PC-3 (cell line): ENCODE measurements at regions not wholly inside any gene's neighbourhood (a gene's known extent, or its start where the extent isn't known, plus 50 kb on each side); places are given as distances from the start of the nearest gene placed in this dataset.
"Not testable (repeated sequence)": the region's sequence is repeated elsewhere in the genome, so short reads cannot be mapped to it uniquely, and the experiment has no call there.

Source experiments
- ATAC-seq: fragments of 200-7000 bp; cut with Tn5 transposase; 2 replicates; pipeline ENCODE4 v1.9.1; 2020; ENCODE audit warnings: mild to moderate bottlenecking, moderate library complexity
- BruUV-seq: library from RNA; stranded (reverse); fragments of 400-500 nt; replicated peaks from 2 replicates; lab custom pipeline; 2021; lab: Mats Ljungman, UMichigan
- CTCF ChIA-PET: fragments of 300-600 bp; sonication (Branson Sonifier 250); formaldehyde crosslinking; loops from one replicate; lab custom pipeline; 2022; ENCODE audit warnings: antibody characterized with exemption; lab: Charles Lee
- POLR2A ChIA-PET: fragments of 300-600 bp; sonication (Branson Sonifier 250); formaldehyde crosslinking; loops from one replicate; lab custom pipeline; 2022; ENCODE audit warnings: antibody characterized with exemption; ENCODE audit not compliant: unreplicated experiment; lab: Charles Lee
- DNase-seq: peaks from one replicate; pipeline ENCODE4 v3.0.0-alpha.2; 2015
- H2AFZ ChIP-seq: fragments of 300-600 bp; sonication (generic); 2 replicates; pipeline ENCODE4 v1.6.0; 2016; ENCODE audit warnings: antibody characterized with exemption, low read length
- H3F3A ChIP-seq: fragments of 300-600 bp; sonication (generic); one replicate; pipeline ENCODE4 v1.6.0; 2017; ENCODE audit warnings: antibody characterized with exemption, low read length, control low read depth, mild to moderate bottlenecking; ENCODE audit not compliant: unreplicated experiment
- H3K27ac ChIP-seq: fragments of 300-600 bp; sonication (generic); 2 replicates; pipeline ENCODE4 v1.5.1; 2016; ENCODE audit warnings: mild to moderate bottlenecking, low read length
- H3K27me3 ChIP-seq: fragments of 300-600 bp; sonication (generic); 2 replicates; pipeline ENCODE4 v1.6.1; 2016; ENCODE audit warnings: low read length, mixed read lengths
- H3K36me3 ChIP-seq: fragments of 300-600 bp; sonication (generic); 2 replicates; pipeline ENCODE4 v1.6.1; 2016; ENCODE audit warnings: low read depth, mixed run types, low read length, mixed read lengths
- H3K4me1 ChIP-seq: fragments of 300-600 bp; sonication (generic); 2 replicates; pipeline ENCODE4 v1.5.1; 2016; ENCODE audit warnings: low read length; ENCODE audit not compliant: insufficient read depth
- H3K4me2 ChIP-seq: fragments of 300-600 bp; sonication (generic); 2 replicates; pipeline ENCODE4 v1.6.0; 2016; ENCODE audit warnings: low read length
- H3K4me3 ChIP-seq: fragments of 300-600 bp; sonication (generic); 2 replicates; pipeline ENCODE4 v1.5.1; 2016; ENCODE audit warnings: mild to moderate bottlenecking, low read length, mixed read lengths
- H3K79me2 ChIP-seq: fragments of 300-600 bp; sonication (generic); 2 replicates; pipeline ENCODE4 v1.6.1; 2017; ENCODE audit warnings: low read length, mixed read lengths
- H3K9ac ChIP-seq: fragments of 300-600 bp; sonication (generic); 2 replicates; pipeline ENCODE4 v1.6.0; 2016; ENCODE audit warnings: mild to moderate bottlenecking, low read length
- H3K9me2 ChIP-seq: fragments of 300-600 bp; sonication (generic); replicated peaks from 2 replicates; pipeline ENCODE4 v1.6.1; 2016; ENCODE audit warnings: mixed run types, low read length, mixed read lengths
- H3K9me3 ChIP-seq: fragments of 300-600 bp; sonication (generic); 2 replicates; pipeline ENCODE4 v1.6.1; 2016; ENCODE audit warnings: low read length, mixed read lengths
- H4K20me1 ChIP-seq: fragments of 300-600 bp; sonication (generic); 2 replicates; pipeline ENCODE4 v1.6.1; 2016; ENCODE audit warnings: low read length, mixed read lengths
- EZH2 ChIP-seq: fragments of 300-600 bp; sonication (generic); IDR thresholded peaks from one replicate; pipeline ENCODE4 v1.6.1; 2017; ENCODE audit warnings: antibody characterized with exemption, mild to moderate bottlenecking, low read length; ENCODE audit not compliant: unreplicated experiment
- EZH2phosphoT487 ChIP-seq: fragments of 300-600 bp; sonication (generic); IDR thresholded peaks from 2 replicates; pipeline ENCODE4 v1.6.1; 2018; ENCODE audit warnings: mild to moderate bottlenecking, antibody characterized with exemption, low read length, borderline replicate concordance
- intact Hi-C: fragments of 100-400 bp; cut with micrococcal nuclease; formaldehyde crosslinking; loops from 2 replicates; pipeline ENCODE4 v1.9.0; 2023
- TF ChIP-seq, protein P1 (sequence below): fragments of 300-600 bp; sonication (generic); conservative IDR thresholded peaks from 2 replicates; pipeline ENCODE4 v1.5.1; 2017; ENCODE audit warnings: antibody characterized with exemption, low read depth, mild to moderate bottlenecking, low read length

DNA sequence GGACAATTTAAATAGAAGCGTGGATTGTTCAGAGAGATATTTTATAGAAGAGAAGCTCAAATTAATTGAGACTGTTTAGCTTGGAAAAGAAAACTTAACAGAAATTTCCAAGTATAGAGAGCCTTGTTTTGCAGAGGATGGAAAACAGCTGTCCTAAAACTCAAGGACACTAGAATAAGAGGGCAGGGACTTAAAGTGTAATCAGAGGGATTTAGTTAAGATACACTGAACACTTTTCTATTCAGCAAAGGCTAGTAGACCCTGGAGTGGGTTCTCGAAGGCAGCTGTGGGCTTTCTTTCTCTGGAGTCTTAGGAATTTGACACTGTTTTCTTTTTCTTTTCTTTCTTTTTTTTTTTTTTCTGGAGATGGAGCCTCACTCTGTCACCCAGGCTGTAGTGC lies 92.7 kb upstream of the ARX start:
- intact Hi-C loops = no loop called here
- POLR2A ChIA-PET = no interaction called here
- Histone ChIP-seq H3F3A (no peaks in the 10 kb centered on the region), H3K9me2 (no peaks in the 10 kb centered on the region), H3K79me2 (no peaks in the 10 kb centered on the region), H2AFZ (no peak overlapping the region), H3K4me2 (no peak overlapping the region), H4K20me1 (no peaks in the 10 kb centered on the region), H3K4me1 (no peaks in the 10 kb centered on the region), H3K4me3 (no peak overlapping the region), H3K27me3 (no peaks in the 10 kb centered on the region), H3K9me3 (no peaks in the 10 kb centered on the region), H3K9ac (no peak overlapping the region), H3K27ac (no peak overlapping the region), H3K36me3 (no peaks in the 10 kb centered on the region)
- no peak for ATAC-seq
- CTCF ChIA-PET = no interaction called here
- BruUV-seq = no TSS peak
- TF ChIP-seq, protein P1, sequence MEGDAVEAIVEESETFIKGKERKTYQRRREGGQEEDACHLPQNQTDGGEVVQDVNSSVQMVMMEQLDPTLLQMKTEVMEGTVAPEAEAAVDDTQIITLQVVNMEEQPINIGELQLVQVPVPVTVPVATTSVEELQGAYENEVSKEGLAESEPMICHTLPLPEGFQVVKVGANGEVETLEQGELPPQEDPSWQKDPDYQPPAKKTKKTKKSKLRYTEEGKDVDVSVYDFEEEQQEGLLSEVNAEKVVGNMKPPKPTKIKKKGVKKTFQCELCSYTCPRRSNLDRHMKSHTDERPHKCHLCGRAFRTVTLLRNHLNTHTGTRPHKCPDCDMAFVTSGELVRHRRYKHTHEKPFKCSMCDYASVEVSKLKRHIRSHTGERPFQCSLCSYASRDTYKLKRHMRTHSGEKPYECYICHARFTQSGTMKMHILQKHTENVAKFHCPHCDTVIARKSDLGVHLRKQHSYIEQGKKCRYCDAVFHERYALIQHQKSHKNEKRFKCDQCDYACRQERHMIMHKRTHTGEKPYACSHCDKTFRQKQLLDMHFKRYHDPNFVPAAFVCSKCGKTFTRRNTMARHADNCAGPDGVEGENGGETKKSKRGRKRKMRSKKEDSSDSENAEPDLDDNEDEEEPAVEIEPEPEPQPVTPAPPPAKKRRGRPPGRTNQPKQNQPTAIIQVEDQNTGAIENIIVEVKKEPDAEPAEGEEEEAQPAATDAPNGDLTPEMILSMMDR = no peak
- TF ChIP-seq EZH2phosphoT487 = no peak
- TF ChIP-seq EZH2 = no peak
- DNase-seq = no peak

DNA sequence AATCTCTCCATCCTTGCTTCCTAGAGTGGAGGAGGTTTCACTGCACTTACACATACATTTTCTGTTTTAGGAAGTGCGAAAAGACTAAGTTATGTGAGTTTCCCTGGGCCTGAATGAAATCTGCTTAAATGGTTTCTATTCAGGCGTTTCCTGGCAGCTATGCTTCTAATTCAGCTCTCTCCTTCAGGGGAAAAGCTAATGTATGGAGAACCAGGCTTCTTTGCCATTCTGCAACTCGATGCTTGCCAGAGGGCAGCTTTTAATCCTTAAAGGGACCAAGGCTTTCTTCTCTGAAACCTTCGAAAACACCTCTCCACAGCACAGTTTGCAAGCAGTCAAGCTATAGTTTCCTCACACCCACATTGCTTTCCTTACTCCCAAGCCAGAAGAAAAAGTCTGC lies 89.5 kb upstream of the ARX start:
- no TSS peak for BruUV-seq
- TF ChIP-seq EZH2phosphoT487 (no peak), EZH2 (no peak)
- TF ChIP-seq, protein P1 = no peak
- H3K9me2 ChIP-seq = no peaks in the 10 kb centered on the region
- ATAC-seq = no peak
- intact Hi-C loops = no loop called here
- ChIA-PET CTCF (no interaction called here), POLR2A (no interaction called here)
- H3K9me3 ChIP-seq = no peaks in the 10 kb centered on the region
- no peaks in the 10 kb centered on the region for H3K36me3 ChIP-seq
- H3K79me2 ChIP-seq = no peaks in the 10 kb centered on the region
- H3F3A ChIP-seq = no peaks in the 10 kb centered on the region
- no peak overlapping the region for H2AFZ ChIP-seq
- no peak overlapping the region for H3K4me3 ChIP-seq
- no peaks in the 10 kb centered on the region for H4K20me1 ChIP-seq
- no peak for DNase-seq
- H3K4me1 ChIP-seq = no peaks in the 10 kb centered on the region
- no peak overlapping the region for H3K27ac ChIP-seq
- no peak overlapping the region for H3K9ac ChIP-seq
- H3K27me3 ChIP-seq = no peaks in the 10 kb centered on the region
- no peak overlapping the region for H3K4me2 ChIP-seq

DNA sequence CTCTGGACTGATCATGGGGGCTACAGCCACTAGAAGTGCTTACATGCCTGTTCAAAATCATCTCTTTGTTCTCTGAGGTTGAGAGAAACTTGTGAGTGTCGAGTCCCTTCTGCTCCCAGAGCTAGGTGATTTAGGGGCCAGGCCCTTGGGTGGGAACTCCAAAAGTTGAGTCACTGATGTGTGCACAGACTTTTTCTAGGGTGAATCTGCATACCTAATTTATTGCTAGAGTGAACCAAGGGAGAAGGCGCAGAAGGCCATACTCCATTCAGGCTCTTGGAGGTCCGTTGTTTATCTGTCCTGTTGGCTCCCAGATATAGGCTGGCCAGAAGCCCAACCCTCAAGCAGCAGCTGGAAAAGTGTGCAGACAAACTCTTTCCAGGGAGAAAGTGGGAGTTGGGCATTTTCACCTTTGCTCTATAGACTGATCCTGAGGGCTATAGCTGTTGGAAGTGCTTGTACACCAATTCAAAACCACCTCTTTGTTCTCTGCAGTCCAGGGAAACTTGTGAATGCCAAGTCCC lies 80.8 kb upstream of the ARX start:
- Histone ChIP-seq H3K36me3 (no peaks in the 10 kb centered on the region), H3K9ac (no peak overlapping the region), H3K9me3 (no peaks in the 10 kb centered on the region), H3K4me2 (no peak overlapping the region), H3K4me3 (no peak overlapping the region), H3K4me1 (no peaks in the 10 kb centered on the region), H3K79me2 (no peaks in the 10 kb centered on the region), H3F3A (no peaks in the 10 kb centered on the region), H2AFZ (no peak overlapping the region), H3K9me2 (no peaks in the 10 kb centered on the region), H3K27ac (no peak overlapping the region), H3K27me3 (no peaks in the 10 kb centered on the region), H4K20me1 (no peaks in the 10 kb centered on the region)
- no peak for DNase-seq
- TF ChIP-seq EZH2phosphoT487 (no peak), EZH2 (no peak)
- TF ChIP-seq, protein P1 = no peak
- ATAC-seq = no peak
- CTCF ChIA-PET = no interaction called here
- intact Hi-C loops = no loop called here
- BruUV-seq = no TSS peak
- POLR2A ChIA-PET = no interaction called here

DNA sequence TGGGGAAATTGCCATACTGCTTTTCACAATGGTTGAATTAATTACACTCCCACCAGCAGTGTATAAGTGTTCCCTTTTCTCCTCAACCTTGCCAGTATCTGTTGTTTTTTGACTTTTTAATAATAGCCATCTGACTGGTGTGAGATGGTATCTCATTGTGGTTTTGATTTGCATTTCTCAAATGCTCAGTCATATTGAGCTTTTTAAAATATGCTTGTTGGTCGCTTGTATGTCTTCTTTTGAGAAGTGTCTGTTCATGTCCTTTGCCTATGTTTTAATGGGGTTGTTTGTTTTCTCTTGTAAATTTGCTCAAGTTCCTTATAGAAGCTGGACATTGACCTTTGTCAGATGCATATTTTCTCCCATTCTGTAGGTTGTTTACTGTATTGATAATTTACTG lies 75.4 kb upstream of the ARX start:
- H2AFZ ChIP-seq, H3K9ac ChIP-seq, ATAC-seq, H3K4me3 ChIP-seq, H3K27me3 ChIP-seq, H3F3A ChIP-seq, H4K20me1 ChIP-seq, H3K9me3 ChIP-seq, H3K4me1 ChIP-seq, DNase-seq, H3K36me3 ChIP-seq, intact Hi-C loops, POLR2A ChIA-PET, BruUV-seq, H3K79me2 ChIP-seq, H3K27ac ChIP-seq, CTCF ChIA-PET, H3K4me2 ChIP-seq, H3K9me2 ChIP-seq: not testable (repeated sequence)
